ENCODE measurements at regions not wholly inside any gene's neighbourhood (a gene's known extent, or its start where the extent isn't known, plus 50 kb on each side); places are given as distances from the start of the nearest gene placed in this dataset.

DNA sequence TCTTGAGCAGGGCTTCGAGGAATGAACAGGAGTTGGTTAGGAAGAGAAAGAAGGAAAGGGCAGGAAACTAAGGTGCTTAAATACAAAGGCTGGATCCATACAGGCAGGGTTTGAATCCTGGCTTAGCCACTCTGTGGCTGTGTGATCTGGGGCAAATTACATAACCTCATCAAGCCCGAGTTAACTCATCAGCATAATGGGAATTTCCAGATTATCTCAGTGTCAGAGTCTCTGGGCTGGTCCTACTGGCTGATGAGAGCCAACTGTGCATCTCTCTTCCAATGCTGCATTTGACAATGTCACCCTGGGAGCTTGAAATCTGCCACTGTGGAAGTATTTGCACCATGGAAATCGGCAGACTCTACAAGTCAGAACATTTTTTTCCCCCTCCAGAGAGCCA lies 83.8 kb upstream of the SLC6A6 start:
- no peak for DNase-seq

DNA sequence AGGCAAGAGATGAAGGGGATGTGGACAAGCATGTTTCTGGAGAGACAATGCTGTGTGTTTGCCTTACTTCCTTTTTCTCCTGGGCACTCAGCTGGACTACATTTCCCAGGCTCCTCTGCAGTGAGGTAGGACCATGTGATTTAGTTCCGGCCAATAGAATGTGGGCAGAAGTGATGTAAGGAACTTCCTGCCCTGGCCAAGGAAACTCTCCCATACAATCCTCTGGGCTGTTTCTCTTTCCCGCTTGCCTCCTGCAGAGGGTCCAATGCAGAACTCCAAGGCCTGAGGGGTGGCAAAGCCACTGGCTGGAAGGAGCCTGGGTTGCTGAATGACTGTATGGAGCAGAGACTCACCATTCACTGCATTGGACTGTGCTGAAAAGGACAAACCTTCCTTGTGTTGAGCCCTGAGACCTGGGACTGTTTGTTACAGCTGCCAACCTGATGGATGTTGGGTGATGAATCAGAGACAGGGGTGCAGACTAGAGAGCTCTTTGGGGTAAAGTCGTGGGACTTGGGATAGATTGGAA lies 82.7 kb upstream of the SLC6A6 start:
- peak; percentile 16 for DNase-seq

DNA sequence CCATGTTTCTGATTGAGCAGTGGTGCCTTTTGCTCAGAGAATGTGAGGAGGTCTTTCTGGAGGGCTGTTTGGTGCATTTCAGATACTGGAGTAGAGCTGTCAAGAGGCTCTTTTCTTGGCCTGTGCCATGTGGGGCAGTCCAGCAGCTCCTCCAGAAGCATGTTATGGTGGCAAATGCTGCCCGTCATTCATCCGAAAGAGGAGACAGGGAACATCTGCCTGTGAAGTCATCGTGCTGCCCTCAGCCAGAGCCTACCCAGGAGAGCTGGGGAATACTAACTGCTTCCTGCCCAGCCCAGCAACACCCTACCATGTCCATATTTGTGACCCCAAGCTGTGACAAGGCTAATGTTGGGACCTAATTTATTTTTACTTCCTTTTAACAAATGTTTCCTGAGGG lies 82.2 kb upstream of the SLC6A6 start:
- no peak for DNase-seq

DNA sequence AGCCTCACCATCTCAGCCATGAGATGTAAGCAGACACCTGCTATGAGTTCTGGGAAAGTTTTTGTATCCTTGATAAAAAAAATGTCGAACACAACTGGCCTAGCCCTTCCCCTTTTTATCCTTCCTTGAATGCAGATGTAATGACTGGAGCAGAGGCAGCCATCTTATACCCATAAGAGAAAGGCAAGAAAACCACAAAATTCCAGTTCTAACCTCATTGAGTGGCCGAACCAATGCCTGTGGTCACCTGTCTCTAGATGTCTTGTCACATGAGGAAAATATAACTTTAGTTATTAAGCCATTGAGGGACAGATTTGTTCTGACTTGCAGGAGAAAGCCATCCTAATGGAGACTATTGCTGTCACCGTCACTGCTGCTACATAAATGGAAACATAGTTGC lies 80.4 kb upstream of the SLC6A6 start:
- no peak for DNase-seq

- no peak for DNase-seq
These were observed 79.6 kb upstream of the SLC6A6 start for GRCh38 chr3:14322667-14323295.

GRCh38 chr3:14323401-14324223 lies 78.8 kb upstream of the SLC6A6 start:
- no peak for DNase-seq

DNA sequence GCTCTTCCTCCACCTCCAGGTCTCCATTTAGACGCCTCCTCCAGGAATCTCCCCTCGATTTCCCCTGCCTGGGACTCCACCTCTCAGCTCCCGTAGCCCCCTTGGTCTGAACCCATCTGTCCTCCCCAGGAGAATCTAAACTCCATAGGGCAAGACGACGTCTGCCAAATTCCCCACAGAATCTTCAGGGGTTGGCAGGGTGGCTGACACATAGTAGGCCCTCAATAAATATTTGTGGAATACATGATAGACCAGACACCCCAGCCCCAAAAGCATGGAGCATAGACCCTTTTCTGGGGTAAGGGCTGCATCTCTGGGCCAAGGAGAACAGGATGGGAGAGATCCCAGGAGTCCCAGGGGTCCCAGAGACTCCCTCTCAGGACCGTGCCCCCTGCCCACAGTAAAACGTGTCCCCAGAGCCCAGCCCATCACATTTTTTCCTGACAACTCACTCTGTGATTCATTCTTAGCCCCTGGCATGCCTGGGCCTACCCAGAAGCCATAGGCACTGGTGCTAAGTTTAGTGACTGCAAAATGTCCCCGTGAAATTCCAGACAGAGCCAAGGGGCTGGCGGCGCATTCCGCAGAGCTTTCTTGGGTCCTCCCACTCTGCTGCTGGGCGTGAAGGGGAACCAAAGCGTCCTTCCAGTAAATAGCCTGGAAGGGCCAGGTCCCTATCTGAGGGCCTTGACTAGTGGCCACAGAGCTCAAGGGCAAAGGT lies 78.0 kb upstream of the SLC6A6 start:
- DNase-seq, result no peak

DNA sequence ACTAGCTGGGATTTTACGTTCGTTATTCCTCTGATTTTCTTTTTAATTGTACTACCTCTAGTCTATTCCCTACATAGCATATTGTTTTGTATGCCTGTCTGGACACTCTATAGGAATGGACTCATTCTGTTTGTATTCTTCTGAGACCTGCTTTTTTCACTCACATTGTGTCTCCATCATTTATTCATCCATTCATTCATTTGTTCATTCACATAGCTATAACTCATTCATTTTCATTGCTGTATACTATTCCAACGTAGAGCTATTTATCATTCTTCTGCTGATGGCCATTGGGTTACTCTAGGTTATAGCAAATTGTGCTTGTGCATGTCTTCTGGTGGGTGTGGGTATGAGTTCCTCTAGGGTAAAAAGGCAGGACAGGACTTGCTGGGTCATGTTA lies 74.0 kb upstream of the SLC6A6 start:
- DNase-seq, result no peak

- no peak for DNase-seq
These were observed 73.1 kb upstream of the SLC6A6 start for GRCh38 chr3:14329116-14329830.

- DNase-seq, result no peak
These were observed 72.6 kb upstream of the SLC6A6 start for GRCh38 chr3:14329842-14330241.

GRCh38 chr3:14330508-14330907 lies 71.9 kb upstream of the SLC6A6 start:
- no peak for DNase-seq

DNA sequence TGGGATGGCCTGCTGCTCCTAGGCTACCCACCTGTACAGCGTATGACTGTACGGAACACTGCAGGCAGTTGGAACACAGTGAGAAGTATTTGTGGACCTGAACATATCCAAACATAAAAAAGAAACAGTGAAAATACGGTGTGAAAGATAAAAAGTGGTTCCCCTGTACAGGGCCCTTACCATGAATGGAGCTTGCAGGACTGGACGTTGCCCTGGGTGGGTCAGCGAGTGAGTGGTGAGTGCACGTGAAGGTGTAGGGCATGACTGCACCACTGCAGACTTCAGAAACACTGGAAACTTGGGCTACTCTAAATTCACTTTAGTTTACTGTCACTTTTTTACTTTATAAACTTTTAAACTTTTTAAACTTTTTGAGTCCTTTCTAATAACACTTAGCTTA lies 71.2 kb upstream of the SLC6A6 start:
- DNase-seq, result no peak

GRCh38 chr3:14332392-14332791 lies 70.0 kb upstream of the SLC6A6 start:
- no peak for DNase-seq

GRCh38 chr3:14333215-14333614 lies 69.2 kb upstream of the SLC6A6 start:
- no peak for DNase-seq

DNA sequence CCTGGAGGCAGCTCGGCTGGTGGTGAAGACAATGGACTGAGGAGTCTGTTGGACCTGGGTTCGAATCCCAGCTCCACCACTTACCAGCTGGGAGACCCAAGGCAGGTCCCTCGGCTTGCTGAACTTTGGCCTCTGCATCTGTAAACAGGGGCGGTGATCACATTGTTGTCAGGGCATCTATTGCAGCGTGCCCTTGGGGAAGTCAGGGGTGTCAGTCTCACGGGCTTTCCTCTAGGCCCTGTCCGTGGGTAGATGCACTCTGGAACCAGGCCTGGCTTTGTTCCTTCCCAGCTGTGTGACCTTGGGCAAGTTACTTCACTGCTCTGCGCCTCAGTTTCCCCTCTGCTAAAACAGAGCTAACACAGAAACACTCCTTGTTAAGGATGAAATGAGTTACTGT lies 68.8 kb upstream of the SLC6A6 start:
- DNase-seq, result no peak

- no peak for DNase-seq
These were observed 68.3 kb upstream of the SLC6A6 start for GRCh38 chr3:14334136-14334535.

DNA sequence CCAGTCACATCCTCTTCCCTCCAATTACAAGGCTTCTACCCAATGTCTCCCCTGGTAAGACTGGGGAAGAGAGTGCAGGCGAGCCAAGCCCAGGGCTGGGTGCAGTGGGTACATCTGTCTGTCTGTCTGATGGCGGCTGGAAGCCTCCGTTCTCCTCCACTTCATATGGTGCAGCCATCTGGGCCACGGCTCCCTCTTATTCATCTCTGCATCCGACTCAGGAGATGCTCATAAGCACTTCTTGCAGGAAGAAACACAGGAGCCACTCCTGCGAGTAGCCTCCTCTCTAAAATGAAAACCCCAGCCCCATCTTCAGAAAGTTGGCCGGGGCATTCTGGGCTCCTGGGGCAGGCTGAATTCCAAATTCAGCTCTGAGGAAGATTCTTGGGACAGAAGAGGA lies 67.5 kb upstream of the SLC6A6 start:
- no peak for DNase-seq

DNA sequence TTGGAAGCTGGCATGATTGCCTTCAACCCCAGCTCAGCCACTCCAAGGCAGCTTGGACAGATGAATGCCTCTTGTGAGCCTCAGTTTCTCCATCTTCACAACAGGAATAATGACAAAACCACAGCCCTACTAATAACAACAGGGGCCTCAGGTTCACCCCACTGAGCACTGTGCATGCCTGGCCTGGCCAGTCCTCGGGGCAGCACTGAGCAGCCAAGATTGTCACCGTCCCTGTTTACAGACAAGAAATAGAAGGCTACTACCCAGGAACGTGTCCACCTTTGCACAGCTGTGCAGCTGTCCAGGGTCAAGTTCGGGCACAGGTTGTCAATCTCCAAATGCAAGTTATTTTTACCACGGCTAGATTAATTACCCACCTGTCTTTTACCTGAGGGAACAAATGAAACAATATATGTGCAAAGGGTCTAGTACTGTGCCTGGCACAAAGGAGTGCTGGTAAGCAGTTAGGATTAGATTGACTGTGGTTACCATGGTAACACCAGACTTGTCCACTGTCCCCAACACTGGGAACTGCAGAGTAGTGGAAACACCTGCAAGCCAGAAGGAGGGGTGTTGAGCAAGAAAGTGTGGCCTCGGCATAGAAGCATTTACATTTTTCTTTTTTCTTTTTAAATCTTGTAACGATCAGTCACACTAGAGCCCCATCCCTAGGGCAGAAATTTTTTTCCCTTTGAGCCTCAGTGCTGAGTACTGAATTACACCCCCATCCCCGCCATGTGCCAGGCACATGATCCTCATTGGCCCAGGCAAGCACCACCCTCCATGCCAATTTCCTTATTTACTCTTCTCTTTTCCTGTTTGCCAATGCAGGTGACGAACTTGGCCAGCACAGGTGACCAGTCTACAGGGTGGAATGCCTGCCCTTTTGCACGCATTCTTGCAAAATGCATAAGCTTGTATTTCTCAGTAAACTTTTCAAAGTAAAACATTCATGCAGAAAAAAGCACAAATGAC lies 66.3 kb upstream of the SLC6A6 start:
- DNase-seq, result no peak

DNA sequence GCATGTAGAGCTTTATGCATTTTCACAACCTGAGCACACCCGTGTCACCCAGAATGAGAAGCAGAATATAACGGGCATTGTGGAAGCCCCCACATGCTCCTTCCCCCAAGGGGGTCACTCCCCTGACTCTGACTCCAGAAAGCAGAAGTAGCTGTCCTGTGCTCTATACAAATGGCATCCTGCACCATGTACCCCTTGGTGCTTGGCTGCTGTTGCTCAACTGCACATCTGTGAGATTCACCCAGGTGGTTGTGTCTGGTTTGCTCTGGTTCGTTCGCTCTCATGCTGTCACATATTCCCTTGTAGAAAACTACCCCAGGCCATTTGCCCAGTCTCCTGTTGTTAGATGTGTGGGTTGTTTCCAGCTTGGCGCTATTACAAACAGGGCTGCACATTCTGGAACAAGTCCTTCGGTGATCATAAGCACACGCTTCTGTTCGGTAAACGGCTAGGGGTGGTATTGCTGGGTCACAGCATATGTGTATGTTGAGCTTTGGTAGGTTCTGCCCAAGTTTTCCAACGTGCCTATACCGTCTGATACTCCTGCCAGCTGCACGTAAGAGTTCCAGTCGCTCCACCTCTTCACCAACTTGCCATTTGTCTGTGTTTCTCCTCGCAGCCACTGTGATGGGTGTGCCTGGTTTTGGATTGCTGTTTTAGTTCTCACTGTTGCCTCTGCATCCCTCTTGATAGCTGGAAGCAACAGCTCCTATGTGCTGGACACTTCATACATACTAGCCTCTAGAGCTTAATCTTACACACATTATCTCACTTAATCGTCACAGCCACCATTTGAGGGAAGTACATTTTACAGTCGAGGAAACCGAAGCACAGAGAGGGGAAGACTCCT lies 65.4 kb upstream of the SLC6A6 start:
- no peak for DNase-seq

- DNase-seq, result no peak
These were observed 64.6 kb upstream of the SLC6A6 start for GRCh38 chr3:14337828-14338227.

GRCh38 chr3:14338242-14338641 lies 64.2 kb upstream of the SLC6A6 start:
- DNase-seq, result no peak

Data from NCI-H526 treated with DMSO at 0.1 percent for 48 hours (cell line).